PC-9 (cell line): ENCODE measurements at regions not wholly inside any gene's neighbourhood (a gene's known extent, or its start where the extent isn't known, plus 50 kb on each side); places are given as distances from the start of the nearest gene placed in this dataset.

ENCODE experiments used
- BruUV-seq: library from RNA; stranded (reverse); fragments of 400-500 nt; replicated peaks from 2 replicates; lab custom pipeline; 2021; lab: Mats Ljungman, UMichigan
- CTCF ChIA-PET: fragments of 300-600 bp; sonication (Branson Sonifier 250); formaldehyde crosslinking; loops from one replicate; lab custom pipeline; 2022; ENCODE audit warnings: antibody characterized with exemption; lab: Charles Lee
- POLR2A ChIA-PET: fragments of 300-600 bp; sonication (Branson Sonifier 250); formaldehyde crosslinking; loops from one replicate; lab custom pipeline; 2022; ENCODE audit warnings: antibody characterized with exemption; ENCODE audit not compliant: unreplicated experiment; lab: Charles Lee
- DNase-seq, 2 experiments: peaks; one replicate each; pipeline versions ENCODE4 v3.0.0 to v3.0.0-alpha.2; 2015 to 2022; ENCODE audit warnings: mixed read lengths in 1 of 2
- H2AFZ ChIP-seq: fragments of 200-600 bp; sonication (generic); 2 replicates; pipeline ENCODE4 v1.8.1; 2017; ENCODE audit warnings: antibody characterized with exemption
- H3F3A ChIP-seq: fragments of 200-600 bp; sonication (generic); 2 replicates; pipeline ENCODE4 v1.8.1; 2017; ENCODE audit warnings: antibody characterized with exemption, mild to moderate bottlenecking, low read depth; ENCODE audit not compliant: insufficient read depth
- H3K27ac ChIP-seq: fragments of 200-600 bp; sonication (generic); 2 replicates; pipeline ENCODE4 v1.6.1; 2016; ENCODE audit warnings: mixed run types
- H3K27me3 ChIP-seq: fragments of 200-600 bp; sonication (generic); 2 replicates; pipeline ENCODE4 v1.6.1; 2016; ENCODE audit warnings: low read depth, mixed run types; ENCODE audit not compliant: insufficient read depth
- H3K36me3 ChIP-seq: fragments of 200-600 bp; sonication (generic); 2 replicates; pipeline ENCODE4 v1.6.1; 2016; ENCODE audit warnings: low read depth, mixed run types
- H3K4me1 ChIP-seq: fragments of 200-600 bp; sonication (generic); replicated peaks from 2 replicates; pipeline ENCODE4 v1.6.1; 2016; ENCODE audit warnings: mixed run types; ENCODE audit not compliant: insufficient read depth
- H3K4me2 ChIP-seq: fragments of 200-600 bp; sonication (generic); 2 replicates; pipeline ENCODE4 v1.6.1; 2017; ENCODE audit warnings: mixed run types
- H3K4me3 ChIP-seq: fragments of 200-600 bp; sonication (generic); 2 replicates; pipeline ENCODE4 v1.6.1; 2016; ENCODE audit warnings: mixed run types
- H3K79me2 ChIP-seq: fragments of 200-600 bp; sonication (generic); 2 replicates; pipeline ENCODE4 v1.6.1; 2017; ENCODE audit warnings: low read depth, mixed run types
- H3K9me2 ChIP-seq: fragments of 200-600 bp; sonication (generic); 2 replicates; pipeline ENCODE4 v1.8.1; 2017; ENCODE audit warnings: mild to moderate bottlenecking; ENCODE audit not compliant: insufficient read depth
- H3K9me3 ChIP-seq: fragments of 200-600 bp; sonication (generic); 2 replicates; pipeline ENCODE4 v1.8.1; 2016; ENCODE audit warnings: low read depth; ENCODE audit not compliant: insufficient read depth
- H4K20me1 ChIP-seq: fragments of 200-600 bp; sonication (generic); 2 replicates; pipeline ENCODE4 v1.8.1; 2017; ENCODE audit not compliant: insufficient read depth
- CTCF ChIP-seq: fragments of 200-600 bp; sonication (generic); conservative IDR thresholded peaks from 2 replicates; pipeline ENCODE4 v1.6.1; 2017; ENCODE audit warnings: mixed run types, antibody characterized with exemption, mild to moderate bottlenecking, moderate library complexity
- EZH2 ChIP-seq: fragments of 200-600 bp; sonication (generic); IDR thresholded peaks from 2 replicates; pipeline ENCODE4 v1.8.0; 2017; ENCODE audit warnings: antibody characterized with exemption, low read depth
- intact Hi-C: fragments of 100-400 bp; cut with micrococcal nuclease; formaldehyde crosslinking; loops from one replicate; pipeline ENCODE4 v1.10.0; 2022; ENCODE audit not compliant: unreplicated experiment

- H4K20me1 ChIP-seq: no peaks in the 10 kb centered on the region
- H3K79me2 ChIP-seq: no peaks in the 10 kb centered on the region
- POLR2A ChIA-PET: interaction anchor here (0.9 kb wide), 1 partner anchor 115 kb away, joined by 7 read pairs; no protein-coding TSS in a partner anchor
- intact Hi-C loops: no loop called here
- H3K27me3 ChIP-seq: no peaks in the 10 kb centered on the region
- no peak overlapping the region for H3K27ac ChIP-seq
- no peaks in the 10 kb centered on the region for H3F3A ChIP-seq
- H3K36me3 ChIP-seq: no peaks in the 10 kb centered on the region
- CTCF ChIA-PET: no interaction called here
- DNase-seq: no peak
- no peak overlapping the region for H3K4me2 ChIP-seq
- no peaks in the 10 kb centered on the region for H3K9me3 ChIP-seq
- no peak overlapping the region for H3K4me3 ChIP-seq
- no peaks in the 10 kb centered on the region for H3K4me1 ChIP-seq
- no TSS peak for BruUV-seq
- no peak overlapping the region for H2AFZ ChIP-seq
- no peaks in the 10 kb centered on the region for H3K9me2 ChIP-seq
- TF ChIP-seq CTCF (no peak), EZH2 (no peak)
Observed at GRCh38 chr4:176849076-176849475, 56.4 kb upstream of the VEGFC start.

- CTCF ChIA-PET: no interaction called here
- Histone ChIP-seq H3K9me3 (no peaks in the 10 kb centered on the region), H3K4me2 (no peak overlapping the region), H3K79me2 (no peaks in the 10 kb centered on the region), H3K36me3 (no peaks in the 10 kb centered on the region), H3K27ac (no peak overlapping the region), H3K4me3 (no peak overlapping the region), H3F3A (no peaks in the 10 kb centered on the region), H3K27me3 (no peaks in the 10 kb centered on the region), H3K4me1 (no peaks in the 10 kb centered on the region), H2AFZ (no peak overlapping the region), H4K20me1 (no peaks in the 10 kb centered on the region), H3K9me2 (no peaks in the 10 kb centered on the region)
- no peak for DNase-seq
- POLR2A ChIA-PET: no interaction called here
- TF ChIP-seq EZH2 (no peak), CTCF (no peak)
- BruUV-seq: no TSS peak
- intact Hi-C loops: no loop called here
Observed at GRCh38 chr4:176850436-176850835, 57.7 kb upstream of the VEGFC start.

- Histone ChIP-seq H3K79me2 (no peaks in the 10 kb centered on the region), H3K36me3 (no peaks in the 10 kb centered on the region), H3K9me3 (no peaks in the 10 kb centered on the region), H3K4me1 (no peaks in the 10 kb centered on the region), H4K20me1 (no peaks in the 10 kb centered on the region), H3K4me2 (no peak overlapping the region), H3K27me3 (no peaks in the 10 kb centered on the region), H2AFZ (no peak overlapping the region), H3K27ac (no peak overlapping the region), H3F3A (no peaks in the 10 kb centered on the region), H3K9me2 (no peaks in the 10 kb centered on the region), H3K4me3 (no peak overlapping the region)
- ChIA-PET POLR2A (no interaction called here), CTCF (no interaction called here)
- TF ChIP-seq EZH2 (no peak), CTCF (no peak)
- no TSS peak for BruUV-seq
- no peak for DNase-seq
- intact Hi-C loops: no loop called here
Observed at GRCh38 chr4:176856421-176856820, 63.7 kb upstream of the VEGFC start.
